ENCODE measurements at regions not wholly inside any gene's neighbourhood (a gene's known extent, or its start where the extent isn't known, plus 50 kb on each side); places are given as distances from the start of the nearest gene placed in this dataset.

GRCh38 chr3:81433675-81434074 is 327.8 kb downstream of the GBE1 start:
- TF ChIP-seq, protein P1, sequence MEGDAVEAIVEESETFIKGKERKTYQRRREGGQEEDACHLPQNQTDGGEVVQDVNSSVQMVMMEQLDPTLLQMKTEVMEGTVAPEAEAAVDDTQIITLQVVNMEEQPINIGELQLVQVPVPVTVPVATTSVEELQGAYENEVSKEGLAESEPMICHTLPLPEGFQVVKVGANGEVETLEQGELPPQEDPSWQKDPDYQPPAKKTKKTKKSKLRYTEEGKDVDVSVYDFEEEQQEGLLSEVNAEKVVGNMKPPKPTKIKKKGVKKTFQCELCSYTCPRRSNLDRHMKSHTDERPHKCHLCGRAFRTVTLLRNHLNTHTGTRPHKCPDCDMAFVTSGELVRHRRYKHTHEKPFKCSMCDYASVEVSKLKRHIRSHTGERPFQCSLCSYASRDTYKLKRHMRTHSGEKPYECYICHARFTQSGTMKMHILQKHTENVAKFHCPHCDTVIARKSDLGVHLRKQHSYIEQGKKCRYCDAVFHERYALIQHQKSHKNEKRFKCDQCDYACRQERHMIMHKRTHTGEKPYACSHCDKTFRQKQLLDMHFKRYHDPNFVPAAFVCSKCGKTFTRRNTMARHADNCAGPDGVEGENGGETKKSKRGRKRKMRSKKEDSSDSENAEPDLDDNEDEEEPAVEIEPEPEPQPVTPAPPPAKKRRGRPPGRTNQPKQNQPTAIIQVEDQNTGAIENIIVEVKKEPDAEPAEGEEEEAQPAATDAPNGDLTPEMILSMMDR (IDR thresholded peaks at IDR 0.05): no peak
- TF ChIP-seq POLR2A (IDR thresholded peaks at IDR 0.05): no peak
